CD4-positive, alpha-beta memory T cell (primary cell): ENCODE measurements at regions not wholly inside any gene's neighbourhood (a gene's known extent, or its start where the extent isn't known, plus 50 kb on each side); places are given as distances from the start of the nearest gene placed in this dataset.
"Not testable (repeated sequence)": the region's sequence is repeated elsewhere in the genome, so short reads cannot be mapped to it uniquely, and the experiment has no call there.

ENCODE experiments used
- CTCF ChIA-PET: fragments of 350-600 bp; sonication (Branson Sonifier 250); formaldehyde crosslinking; loops from one replicate; lab custom pipeline; 2021; ENCODE audit warnings: inconsistent platforms; ENCODE audit not compliant: partially characterized antibody; lab: Charles Lee
- POLR2A ChIA-PET: fragments of 350-600 bp; sonication (Branson Sonifier 250); formaldehyde crosslinking; loops from one replicate; lab custom pipeline; 2021; ENCODE audit not compliant: partially characterized antibody; lab: Charles Lee
- DNase-seq, 5 donors: peaks; one replicate each; pipeline versions ENCODE4 v3.0.0 to v3.0.0-alpha.2; 2020 to 2022; ENCODE audit warnings: mixed read lengths in 1 of 5
- H3K27ac ChIP-seq: one replicate; pipeline ENCODE4 v1.7.0; 2013; ENCODE audit warnings: low read depth, low read length
- H3K27me3 ChIP-seq: 2 replicates; pipeline ENCODE4 v1.7.0; 2013; ENCODE audit warnings: mild to moderate bottlenecking, low read length, moderate library complexity; ENCODE audit not compliant: insufficient read depth
- H3K36me3 ChIP-seq: 2 replicates; pipeline ENCODE4 v1.7.0; 2013; ENCODE audit warnings: mild to moderate bottlenecking, low read length, moderate library complexity; ENCODE audit not compliant: insufficient read depth
- H3K4me1 ChIP-seq: 2 replicates; pipeline ENCODE4 v1.7.0; 2013; ENCODE audit warnings: mild to moderate bottlenecking, low read length, moderate library complexity; ENCODE audit not compliant: insufficient read depth
- H3K4me3 ChIP-seq, 2 donors: one replicate each; pipeline ENCODE4 v1.7.0; 2013; ENCODE audit warnings: low read length in 2 of 2, mild to moderate bottlenecking in 1 of 2
- H3K9me3 ChIP-seq, 2 donors: one replicate each; pipeline ENCODE4 v1.7.0; 2013; ENCODE audit warnings: low read length in 2 of 2, control low read depth in 1 of 2; ENCODE audit not compliant: control insufficient read depth in 1 of 2
- H3K27ac Mint-ChIP-seq, 7 donors: one replicate each; pipeline ENCODE4 v1.8.0; 2020 to 2021; ENCODE audit warnings: mixed read lengths in 7 of 7, mild to moderate bottlenecking in 6 of 7, inconsistent platforms in 3 of 7, moderate library complexity in 3 of 7
- H3K27me3 Mint-ChIP-seq, 2 donors: one replicate each; pipeline ENCODE4 v1.8.0; 2020 to 2021; ENCODE audit warnings: mixed read lengths in 2 of 2
- H3K36me3 Mint-ChIP-seq, 2 donors: one replicate each; pipeline ENCODE4 v1.8.0; 2020 to 2021; ENCODE audit warnings: mixed read lengths in 2 of 2, inconsistent platforms in 1 of 2, mild to moderate bottlenecking in 1 of 2
- H3K4me1 Mint-ChIP-seq, 4 donors: one replicate each; pipeline ENCODE4 v1.8.0; 2020 to 2021; ENCODE audit warnings: mixed read lengths in 4 of 4, mild to moderate bottlenecking in 1 of 4
- H3K4me3 Mint-ChIP-seq, 8 donors: one replicate each; pipeline ENCODE4 v1.8.0; 2020 to 2021; ENCODE audit warnings: mixed read lengths in 8 of 8, mild to moderate bottlenecking in 7 of 8, moderate library complexity in 6 of 8, inconsistent platforms in 3 of 8
- H3K9me3 Mint-ChIP-seq, 8 donors: one replicate each; pipeline ENCODE4 v1.8.0; 2020 to 2021; ENCODE audit warnings: mixed read lengths in 8 of 8, mild to moderate bottlenecking in 5 of 8, inconsistent platforms in 3 of 8, moderate library complexity in 1 of 8
- intact Hi-C: fragments of 100-400 bp; cut with micrococcal nuclease; formaldehyde crosslinking; loops from one replicate; pipeline ENCODE4 v1.15.1; 2023

DNA sequence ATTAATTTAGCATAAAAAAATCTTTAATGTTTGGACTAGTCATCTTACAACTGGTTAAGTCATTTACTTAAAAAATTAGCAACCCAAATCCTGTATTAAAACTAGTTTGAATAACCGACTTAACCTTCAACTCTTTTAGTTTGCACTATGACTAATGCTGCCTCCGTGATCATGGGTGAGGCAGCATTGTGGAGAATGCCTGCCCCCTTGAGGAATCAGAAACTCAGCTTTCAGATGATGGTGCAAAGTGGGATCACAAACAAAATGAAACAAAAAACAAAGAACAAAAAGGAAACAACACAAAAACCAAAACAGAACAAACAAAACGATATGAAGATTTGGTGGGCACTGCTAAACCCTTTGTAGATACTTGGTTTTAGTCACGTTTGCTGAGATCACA, 127.0 kb upstream of the PALM2AKAP2 start:
- CTCF ChIA-PET = no interaction called here
- intact Hi-C loops = no loop called here

DNA sequence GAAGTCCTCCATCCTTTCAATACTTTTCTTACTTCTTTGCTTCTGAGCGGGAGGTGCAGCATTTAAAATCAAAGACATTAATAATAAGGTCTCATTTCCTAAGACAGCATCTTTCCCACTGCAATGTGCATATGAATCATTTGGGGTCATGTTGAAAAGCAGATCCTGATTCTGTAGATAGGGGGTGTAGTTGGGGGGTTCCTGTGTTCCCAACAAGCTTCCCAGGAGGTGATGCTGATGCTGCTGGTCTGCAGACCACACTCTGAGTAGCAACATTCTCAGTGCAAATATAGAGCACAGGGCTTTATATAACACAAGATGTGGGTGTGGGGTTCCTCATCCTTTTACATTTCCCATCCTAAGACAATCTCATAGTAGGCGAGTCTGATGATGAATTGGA, 126.5 kb upstream of the PALM2AKAP2 start:
- no peaks in the 10 kb centered on the region for H3K9me3 ChIP-seq
- POLR2A ChIA-PET = no interaction called here
- Mint-ChIP-seq H3K27me3 (peaks cover 0 to 3% of the 10 kb centered on the region in 2 donors), H3K36me3 (no peaks in the 10 kb centered on the region), H3K4me1 (no peaks in the 10 kb centered on the region), H3K4me3 (no peak overlapping the region), H3K9me3 (peaks cover 0 to 20% (median 2%) of the 10 kb centered on the region in 8 donors), H3K27ac (no peak overlapping the region)
- no peak overlapping the region for H3K27ac ChIP-seq
- DNase-seq = no peak
- no peaks in the 10 kb centered on the region for H3K36me3 ChIP-seq
- CTCF ChIA-PET = no interaction called here
- no peak overlapping the region for H3K4me3 ChIP-seq
- no peaks in the 10 kb centered on the region for H3K27me3 ChIP-seq
- intact Hi-C loops = no loop called here
- no peaks in the 10 kb centered on the region for H3K4me1 ChIP-seq

More for the DNA sequence above, 127.0 kb upstream of the PALM2AKAP2 start:
- peaks cover 0 to 19% (median 2%) of the 10 kb centered on the region in 8 donors for H3K9me3 Mint-ChIP-seq
- Histone ChIP-seq H3K9me3 (no peaks in the 10 kb centered on the region), H3K27ac (no peak overlapping the region), H3K27me3 (no peaks in the 10 kb centered on the region), H3K36me3 (no peaks in the 10 kb centered on the region), H3K4me1 (no peaks in the 10 kb centered on the region), H3K4me3 (no peak overlapping the region)
- no peak for DNase-seq
- H3K4me1 Mint-ChIP-seq = no peaks in the 10 kb centered on the region
- H3K4me3 Mint-ChIP-seq = no peak overlapping the region
- peaks cover 0 to 2% of the 10 kb centered on the region in 2 donors for H3K27me3 Mint-ChIP-seq
- no peaks in the 10 kb centered on the region for H3K36me3 Mint-ChIP-seq
- H3K27ac Mint-ChIP-seq = no peak overlapping the region
- POLR2A ChIA-PET = no interaction called here

DNA sequence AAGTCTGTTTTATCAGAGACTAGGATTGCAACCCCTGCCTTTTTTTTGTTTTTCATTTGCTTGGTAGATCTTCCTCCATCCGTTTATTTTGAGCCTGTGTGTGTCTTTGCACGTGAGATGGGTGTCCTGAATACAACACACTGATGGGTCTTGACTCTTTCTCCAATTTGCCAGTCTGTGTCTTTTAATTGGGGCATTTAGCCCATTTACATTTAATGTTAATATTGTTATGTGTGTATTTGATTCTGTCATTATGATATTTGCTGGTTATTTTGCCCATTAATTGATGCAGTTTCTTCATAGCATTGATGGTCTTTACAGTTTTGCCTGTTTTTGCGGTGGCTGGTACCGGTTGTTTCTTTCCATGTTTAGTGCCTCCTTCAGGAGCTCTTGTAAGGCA, 116.0 kb upstream of the PALM2AKAP2 start:
- H3K36me3 Mint-ChIP-seq, H3K27me3 ChIP-seq, DNase-seq, H3K27ac Mint-ChIP-seq, H3K4me1 ChIP-seq, H3K27ac ChIP-seq, H3K9me3 ChIP-seq, intact Hi-C loops, H3K36me3 ChIP-seq, CTCF ChIA-PET, H3K4me3 ChIP-seq, H3K4me1 Mint-ChIP-seq, H3K4me3 Mint-ChIP-seq, POLR2A ChIA-PET, H3K27me3 Mint-ChIP-seq: not testable (repeated sequence)
- H3K9me3 Mint-ChIP-seq = peaks cover 8 to 50% (median 27%) of the 10 kb centered on the region in 8 donors

DNA sequence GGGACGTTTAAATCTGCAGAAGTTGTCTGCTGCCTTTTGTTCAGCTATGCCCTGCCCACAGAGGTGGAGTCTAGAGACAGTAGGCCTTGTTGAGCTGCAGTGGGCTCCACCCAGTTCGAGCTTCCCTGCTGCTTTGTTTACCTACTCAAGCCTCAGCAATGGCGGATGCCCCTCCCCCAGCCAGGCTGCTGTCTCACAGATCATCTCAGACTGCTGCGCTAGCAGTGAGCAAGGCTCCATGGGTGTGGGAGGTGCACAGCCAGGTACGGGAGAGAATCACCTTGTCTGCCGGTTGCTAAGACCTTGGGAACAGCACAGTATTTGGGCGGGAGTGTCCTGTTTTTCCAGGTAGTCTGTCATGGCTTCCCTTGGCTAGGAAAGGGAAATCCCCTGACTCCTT, 114.3 kb upstream of the PALM2AKAP2 start:
- H3K9me3 ChIP-seq, POLR2A ChIA-PET, intact Hi-C loops: not testable (repeated sequence)

DNA sequence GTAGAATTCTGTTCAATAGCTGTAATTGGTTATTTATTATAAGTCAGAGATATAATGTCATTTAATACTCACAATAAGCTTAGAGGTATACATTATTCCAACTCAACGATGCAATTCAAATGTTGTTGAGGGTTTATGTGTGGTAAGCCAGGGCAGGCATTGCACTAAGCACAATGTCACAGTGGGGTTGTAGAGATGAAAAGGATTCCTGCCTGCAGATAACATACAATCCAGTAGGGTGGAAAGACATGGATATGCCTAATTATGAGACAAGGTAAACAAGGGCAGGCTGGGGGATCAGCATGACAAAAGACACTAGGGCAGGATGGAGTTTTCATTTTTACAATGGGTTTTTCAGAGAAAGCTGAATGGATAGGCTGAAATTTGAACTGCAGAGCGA, 98.7 kb upstream of the PALM2AKAP2 start:
- no peak for DNase-seq
- Histone ChIP-seq H3K9me3 (no peaks in the 10 kb centered on the region), H3K36me3 (no peaks in the 10 kb centered on the region), H3K4me1 (no peaks in the 10 kb centered on the region), H3K4me3 (no peak overlapping the region), H3K27ac (no peak overlapping the region), H3K27me3 (no peaks in the 10 kb centered on the region)
- POLR2A ChIA-PET = no interaction called here
- H3K36me3 Mint-ChIP-seq = no peaks in the 10 kb centered on the region
- intact Hi-C loops = no loop called here
- H3K4me1 Mint-ChIP-seq = no peaks in the 10 kb centered on the region
- no peak overlapping the region for H3K27ac Mint-ChIP-seq
- H3K27me3 Mint-ChIP-seq = peaks cover 0 to 2% of the 10 kb centered on the region in 2 donors
- CTCF ChIA-PET = no interaction called here
- H3K4me3 Mint-ChIP-seq = no peak overlapping the region
- H3K9me3 Mint-ChIP-seq = peaks cover 0 to 5% (median 0%) of the 10 kb centered on the region in 8 donors

More for the DNA sequence above, 114.3 kb upstream of the PALM2AKAP2 start:
- H3K27ac ChIP-seq, H3K4me3 Mint-ChIP-seq, DNase-seq, H3K4me1 ChIP-seq, H3K27me3 Mint-ChIP-seq, H3K4me1 Mint-ChIP-seq, H3K4me3 ChIP-seq, H3K36me3 Mint-ChIP-seq, CTCF ChIA-PET, H3K27ac Mint-ChIP-seq, H3K27me3 ChIP-seq, H3K36me3 ChIP-seq: not testable (repeated sequence)
- peaks cover 6 to 47% (median 25%) of the 10 kb centered on the region in 8 donors for H3K9me3 Mint-ChIP-seq

DNA sequence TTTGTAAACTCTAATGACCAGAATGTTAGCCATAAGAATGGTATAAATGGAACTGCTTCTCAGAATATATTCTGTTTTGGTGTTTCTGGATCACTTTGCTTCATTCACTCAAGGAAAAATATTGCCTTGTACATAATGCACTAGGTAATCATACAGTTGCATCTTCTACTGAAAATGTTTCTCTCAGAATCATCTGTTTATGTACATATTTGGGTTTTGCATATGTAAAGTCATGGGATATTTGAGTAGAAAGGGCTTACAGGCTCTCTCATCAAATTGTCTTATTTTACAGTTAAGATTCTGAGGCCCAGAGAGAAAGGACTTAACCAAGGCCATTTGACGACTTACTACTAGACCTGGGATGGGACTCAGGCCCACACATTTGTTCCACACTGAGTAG, 97.8 kb upstream of the PALM2AKAP2 start:
- Histone ChIP-seq H3K4me3 (no peak overlapping the region), H3K9me3 (no peaks in the 10 kb centered on the region), H3K4me1 (no peaks in the 10 kb centered on the region), H3K36me3 (no peaks in the 10 kb centered on the region), H3K27ac (no peak overlapping the region), H3K27me3 (no peaks in the 10 kb centered on the region)
- Mint-ChIP-seq H3K36me3 (no peaks in the 10 kb centered on the region), H3K27me3 (peaks cover 0 to 2% of the 10 kb centered on the region in 2 donors), H3K4me1 (no peaks in the 10 kb centered on the region), H3K9me3 (peaks cover 0 to 2% (median 0%) of the 10 kb centered on the region in 8 donors), H3K27ac (no peak overlapping the region), H3K4me3 (no peak overlapping the region)
- no peak for DNase-seq
- intact Hi-C loops = no loop called here
- ChIA-PET CTCF (no interaction called here), POLR2A (no interaction called here)

DNA sequence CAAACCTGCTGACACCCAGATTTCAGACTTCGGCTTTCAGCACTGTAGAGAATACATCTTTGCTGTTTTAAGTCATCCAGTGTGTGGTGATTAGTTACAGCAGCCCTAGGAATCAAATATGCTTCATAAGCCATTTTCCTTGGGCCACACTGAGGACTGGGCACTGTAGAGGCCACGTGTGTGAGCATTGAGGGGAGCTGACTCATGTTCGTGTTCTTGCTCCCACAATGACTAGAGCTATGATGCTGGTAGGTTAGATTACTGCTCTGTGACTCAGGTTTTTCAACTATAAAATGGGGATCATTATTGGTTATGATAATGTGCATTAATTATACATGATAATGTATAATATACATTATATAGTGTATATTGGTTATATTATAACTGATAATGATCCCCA, 96.5 kb upstream of the PALM2AKAP2 start:
- no peaks in the 10 kb centered on the region for H3K36me3 ChIP-seq
- no peaks in the 10 kb centered on the region for H3K4me1 ChIP-seq
- no peaks in the 10 kb centered on the region for H3K27me3 ChIP-seq
- Mint-ChIP-seq H3K36me3 (no peaks in the 10 kb centered on the region), H3K9me3 (peaks cover 0 to 5% (median under 1%) of the 10 kb centered on the region in 8 donors), H3K4me3 (no peak overlapping the region), H3K4me1 (no peaks in the 10 kb centered on the region), H3K27ac (no peak overlapping the region), H3K27me3 (peaks cover 0 to 2% of the 10 kb centered on the region in 2 donors)
- CTCF ChIA-PET = no interaction called here
- H3K27ac ChIP-seq = no peak overlapping the region
- POLR2A ChIA-PET = no interaction called here
- intact Hi-C loops = no loop called here
- no peak for DNase-seq
- no peak overlapping the region for H3K4me3 ChIP-seq
- no peaks in the 10 kb centered on the region for H3K9me3 ChIP-seq

DNA sequence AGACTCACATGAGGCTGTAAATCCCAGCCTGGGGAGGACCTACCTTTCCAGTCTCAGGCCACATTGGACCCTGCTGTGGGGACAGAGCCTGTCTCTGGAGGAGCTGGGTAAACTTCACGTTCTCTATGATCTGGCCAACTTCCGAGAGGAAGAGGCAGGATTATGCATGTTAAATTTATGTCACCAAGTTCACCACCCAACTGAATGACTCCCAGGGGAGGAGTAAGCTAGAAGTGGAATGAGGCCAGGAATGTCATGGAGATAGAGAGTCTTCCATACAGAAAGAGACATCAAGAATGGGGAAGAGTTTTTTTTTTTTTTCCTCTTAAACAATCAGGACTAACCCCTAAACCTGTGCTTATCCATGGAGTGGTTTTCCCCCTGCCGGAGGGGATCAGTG, 90.3 kb upstream of the PALM2AKAP2 start:
- POLR2A ChIA-PET = no interaction called here
- CTCF ChIA-PET = interaction anchor here (1.2 kb wide), 1 partner anchor 11 kb away, joined by 3 read pairs; no protein-coding TSS in a partner anchor
- no peaks in the 10 kb centered on the region for H3K4me1 ChIP-seq
- H3K27ac ChIP-seq = no peak overlapping the region
- H3K4me1 Mint-ChIP-seq = no peaks in the 10 kb centered on the region
- H3K9me3 ChIP-seq = no peaks in the 10 kb centered on the region
- H3K36me3 ChIP-seq = no peaks in the 10 kb centered on the region
- H3K27me3 ChIP-seq = no peaks in the 10 kb centered on the region
- peaks cover 2 to 3% of the 10 kb centered on the region in 2 donors for H3K27me3 Mint-ChIP-seq
- H3K9me3 Mint-ChIP-seq = peaks cover 0 to 6% (median 0%) of the 10 kb centered on the region in 8 donors
- H3K4me3 Mint-ChIP-seq = no peak overlapping the region
- intact Hi-C loops = no loop called here
- DNase-seq = no peak
- H3K4me3 ChIP-seq = no peak overlapping the region
- H3K36me3 Mint-ChIP-seq = no peaks in the 10 kb centered on the region
- no peak overlapping the region for H3K27ac Mint-ChIP-seq
